PFSK-1 (cell line): ENCODE measurements at regions not wholly inside any gene's neighbourhood (a gene's known extent, or its start where the extent isn't known, plus 50 kb on each side); places are given as distances from the start of the nearest gene placed in this dataset.

ENCODE experiments used
- FOXP2 ChIP-seq: optimal IDR thresholded peaks from 2 replicates; pipeline ENCODE3; 2011; ENCODE audit warnings: borderline replicate concordance, control low read depth, inconsistent platforms; ENCODE audit not compliant: insufficient read depth; ENCODE audit errors: extremely low read length, extremely low read depth
- POLR2AphosphoS5 ChIP-seq: IDR thresholded peaks from 2 replicates; pipeline ENCODE4 v1.6.1; 2012; ENCODE audit warnings: low read depth, mild to moderate bottlenecking, control low read depth, low read length, moderate library complexity
- SIN3A ChIP-seq: IDR thresholded peaks from 2 replicates; pipeline ENCODE4 v1.6.1; 2012; ENCODE audit warnings: mild to moderate bottlenecking, low read length, moderate library complexity, borderline replicate concordance; ENCODE audit not compliant: insufficient read depth
- TAF1 ChIP-seq: IDR thresholded peaks from 2 replicates; pipeline ENCODE4 v1.6.1; 2012; ENCODE audit warnings: low read length, control low read depth, borderline replicate concordance; ENCODE audit not compliant: insufficient read depth
- TF ChIP-seq, protein P1 (sequence below), 2 experiments: IDR thresholded peaks; 2 replicates each; pipeline versions ENCODE4 v1.6.1 to v1.8.0; 2011 to 2012; ENCODE audit warnings: low read depth in 2 of 2, low read length in 2 of 2, control low read depth in 1 of 2, inconsistent platforms in 1 of 2, mild to moderate bottlenecking in 1 of 2, moderate library complexity in 1 of 2; ENCODE audit not compliant: insufficient read depth in 1 of 2

DNA sequence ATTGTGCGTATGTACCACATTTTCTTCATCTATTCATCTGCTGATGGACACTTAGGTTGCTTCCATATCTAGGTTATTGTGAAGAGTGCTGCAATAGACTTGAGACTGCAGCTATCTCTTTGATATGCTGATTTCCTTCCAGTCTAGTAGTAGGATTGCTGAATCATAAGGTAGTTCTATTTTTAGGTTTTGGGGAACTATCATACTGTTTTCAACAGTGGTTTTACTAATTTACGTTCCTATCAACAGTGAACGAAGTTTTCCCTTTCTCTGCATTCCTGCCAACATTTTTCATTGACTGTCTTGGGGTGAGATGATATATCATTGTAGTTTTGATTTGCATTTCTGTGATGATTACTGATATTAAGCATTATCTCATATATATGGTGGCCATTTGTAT is 482.2 kb downstream of the SLC16A7 start:
- TF ChIP-seq TAF1 (no peak), FOXP2 (no peak), POLR2AphosphoS5 (no peak), SIN3A (no peak)
- TF ChIP-seq, protein P1, sequence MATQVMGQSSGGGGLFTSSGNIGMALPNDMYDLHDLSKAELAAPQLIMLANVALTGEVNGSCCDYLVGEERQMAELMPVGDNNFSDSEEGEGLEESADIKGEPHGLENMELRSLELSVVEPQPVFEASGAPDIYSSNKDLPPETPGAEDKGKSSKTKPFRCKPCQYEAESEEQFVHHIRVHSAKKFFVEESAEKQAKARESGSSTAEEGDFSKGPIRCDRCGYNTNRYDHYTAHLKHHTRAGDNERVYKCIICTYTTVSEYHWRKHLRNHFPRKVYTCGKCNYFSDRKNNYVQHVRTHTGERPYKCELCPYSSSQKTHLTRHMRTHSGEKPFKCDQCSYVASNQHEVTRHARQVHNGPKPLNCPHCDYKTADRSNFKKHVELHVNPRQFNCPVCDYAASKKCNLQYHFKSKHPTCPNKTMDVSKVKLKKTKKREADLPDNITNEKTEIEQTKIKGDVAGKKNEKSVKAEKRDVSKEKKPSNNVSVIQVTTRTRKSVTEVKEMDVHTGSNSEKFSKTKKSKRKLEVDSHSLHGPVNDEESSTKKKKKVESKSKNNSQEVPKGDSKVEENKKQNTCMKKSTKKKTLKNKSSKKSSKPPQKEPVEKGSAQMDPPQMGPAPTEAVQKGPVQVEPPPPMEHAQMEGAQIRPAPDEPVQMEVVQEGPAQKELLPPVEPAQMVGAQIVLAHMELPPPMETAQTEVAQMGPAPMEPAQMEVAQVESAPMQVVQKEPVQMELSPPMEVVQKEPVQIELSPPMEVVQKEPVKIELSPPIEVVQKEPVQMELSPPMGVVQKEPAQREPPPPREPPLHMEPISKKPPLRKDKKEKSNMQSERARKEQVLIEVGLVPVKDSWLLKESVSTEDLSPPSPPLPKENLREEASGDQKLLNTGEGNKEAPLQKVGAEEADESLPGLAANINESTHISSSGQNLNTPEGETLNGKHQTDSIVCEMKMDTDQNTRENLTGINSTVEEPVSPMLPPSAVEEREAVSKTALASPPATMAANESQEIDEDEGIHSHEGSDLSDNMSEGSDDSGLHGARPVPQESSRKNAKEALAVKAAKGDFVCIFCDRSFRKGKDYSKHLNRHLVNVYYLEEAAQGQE (IDR thresholded peaks at IDR 0.05; ENCODE audit: insufficient read depth in 1 of 2, low read depth in 2 of 2, low read length in 2 of 2) = no peak

DNA sequence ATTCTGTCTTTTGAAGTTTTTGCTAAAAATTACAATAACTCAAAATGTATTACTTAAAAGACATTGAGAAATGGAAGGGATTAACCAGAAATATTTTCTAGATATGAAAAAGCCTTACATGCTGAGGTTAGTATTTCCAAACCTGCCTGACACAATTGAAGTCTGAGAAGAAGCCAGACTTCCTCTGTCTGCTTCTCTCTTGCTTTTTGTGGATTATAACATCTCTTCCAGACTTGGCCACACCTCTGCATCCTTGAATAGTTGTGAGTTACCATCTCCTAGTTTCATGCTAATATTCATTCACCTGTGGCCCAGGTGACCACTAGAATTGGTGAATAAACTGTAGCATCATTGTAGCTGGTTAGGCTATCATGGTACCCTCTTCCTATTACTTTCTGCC is 497.6 kb downstream of the SLC16A7 start:
- TF ChIP-seq SIN3A (no peak), POLR2AphosphoS5 (no peak), TAF1 (no peak), FOXP2 (no peak)
- TF ChIP-seq, protein P1 (IDR thresholded peaks at IDR 0.05; ENCODE audit: insufficient read depth in 1 of 2, low read depth in 2 of 2, low read length in 2 of 2) = no peak

DNA sequence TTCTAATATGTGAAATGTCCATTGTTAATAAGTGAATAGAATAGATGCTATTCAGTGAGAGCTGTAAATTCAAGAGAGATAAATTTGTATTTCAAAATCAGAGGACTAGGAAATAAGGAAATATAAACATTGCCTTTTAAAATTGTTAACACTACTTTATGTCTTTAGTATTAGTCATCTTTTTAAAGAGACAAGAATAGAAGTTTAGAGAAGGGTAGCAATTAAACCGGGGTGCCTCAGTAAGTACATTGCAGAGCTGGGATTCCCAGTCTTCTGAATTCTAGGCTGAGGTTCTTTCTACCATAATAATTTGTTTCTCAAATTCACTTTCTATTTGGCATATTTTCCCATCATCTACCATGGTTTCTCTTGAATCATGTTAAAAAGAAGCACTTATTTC is 498.6 kb downstream of the SLC16A7 start:
- no peak for TF ChIP-seq FOXP2
- TF ChIP-seq, protein P1 (IDR thresholded peaks at IDR 0.05; ENCODE audit: insufficient read depth in 1 of 2, low read depth in 2 of 2, low read length in 2 of 2) = no peak
- no peak for TF ChIP-seq SIN3A
- no peak for TF ChIP-seq TAF1
- no peak for TF ChIP-seq POLR2AphosphoS5

DNA sequence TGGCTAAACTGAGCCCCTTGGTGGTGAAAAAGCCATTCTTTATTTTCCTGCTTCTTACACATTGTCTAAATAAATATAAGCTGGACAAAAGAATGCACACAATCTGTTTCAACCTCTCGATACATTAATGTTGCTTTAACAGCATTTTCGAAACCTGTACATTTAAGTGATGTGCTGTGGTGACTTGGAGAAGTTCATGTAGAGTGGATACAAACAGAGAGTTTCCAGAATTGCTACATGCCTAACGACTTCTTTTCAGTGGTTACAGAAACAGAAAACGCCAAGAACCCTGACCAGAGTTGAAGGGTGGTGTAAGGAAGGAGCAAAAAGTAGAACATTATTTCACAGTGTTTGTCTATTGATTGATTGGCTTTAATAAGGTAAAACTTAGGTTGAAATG is 500.9 kb downstream of the SLC16A7 start:
- TF ChIP-seq FOXP2 (no peak), SIN3A (no peak), TAF1 (no peak), POLR2AphosphoS5 (no peak)
- TF ChIP-seq, protein P1 (IDR thresholded peaks at IDR 0.05; ENCODE audit: insufficient read depth in 1 of 2, low read depth in 2 of 2, low read length in 2 of 2) = no peak

DNA sequence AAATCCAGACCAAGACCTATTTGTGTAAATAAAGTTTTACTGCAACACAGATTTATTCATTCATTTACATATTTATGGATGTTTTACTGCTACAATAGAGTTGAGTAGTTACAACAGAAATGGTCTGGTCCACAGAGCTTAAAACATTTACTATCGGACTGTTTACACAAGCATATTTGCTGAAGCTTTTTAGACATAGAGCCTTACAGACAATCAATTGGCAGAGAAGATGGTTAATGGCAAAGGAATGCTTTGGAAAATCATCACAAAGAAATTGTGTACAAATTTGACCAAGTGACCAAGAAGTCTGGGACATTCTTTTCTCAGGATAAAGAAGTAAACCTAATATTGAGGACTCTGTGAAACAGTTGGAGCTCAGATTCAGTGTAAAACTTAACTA is 504.3 kb downstream of the SLC16A7 start:
- TF ChIP-seq TAF1 (no peak), SIN3A (no peak), FOXP2 (no peak), POLR2AphosphoS5 (no peak)
- TF ChIP-seq, protein P1 (IDR thresholded peaks at IDR 0.05; ENCODE audit: insufficient read depth in 1 of 2, low read depth in 2 of 2, low read length in 2 of 2) = no peak
